Fibroblast of lung (primary cell): ENCODE measurements at regions not wholly inside any gene's neighbourhood (a gene's known extent, or its start where the extent isn't known, plus 50 kb on each side); places are given as distances from the start of the nearest gene placed in this dataset.

Experiments
- DNase-seq, 2 donors: peaks; one replicate each; pipeline versions ENCODE4 v3.0.0 to v3.0.0-alpha.2; 2010; ENCODE audit warnings: low read depth in 2 of 2
- H2AFZ ChIP-seq: 2 replicates; pipeline ENCODE4 v1.5.1; 2012; ENCODE audit warnings: low read length, control low read depth, inconsistent platforms
- H3K27ac ChIP-seq: 2 replicates; pipeline ENCODE4 v1.5.1; 2011; ENCODE audit warnings: low read length, control low read depth; ENCODE audit not compliant: insufficient read depth
- H3K27me3 ChIP-seq: 2 replicates; pipeline ENCODE4 v1.5.1; 2011; ENCODE audit warnings: mild to moderate bottlenecking, low read length; ENCODE audit not compliant: control insufficient read depth, insufficient read depth
- H3K36me3 ChIP-seq: 2 replicates; pipeline ENCODE4 v1.5.1; 2011; ENCODE audit warnings: low read length; ENCODE audit not compliant: control insufficient read depth, insufficient read depth
- H3K4me1 ChIP-seq: 2 replicates; pipeline ENCODE4 v1.5.1; 2011; ENCODE audit warnings: low read length; ENCODE audit not compliant: control insufficient read depth, insufficient read depth; ENCODE audit errors: extremely low read depth
- H3K4me2 ChIP-seq: 2 replicates; pipeline ENCODE4 v1.5.1; 2011; ENCODE audit warnings: low read length, control low read depth; ENCODE audit not compliant: insufficient read depth; ENCODE audit errors: extremely low read depth
- H3K4me3 ChIP-seq, 4 experiments: fragments of 200-600 bp in 1 of 4; sonication (generic) in 1 of 4; replicated peaks in 1 of 4; 2 replicates each; pipeline ENCODE4 v1.5.1; 2011 to 2016; ENCODE audit warnings: low read length in 4 of 4, low read depth in 3 of 4, mild to moderate bottlenecking in 3 of 4, control low read depth in 2 of 4, inconsistent platforms in 1 of 4, mixed read lengths in 1 of 4; ENCODE audit not compliant: insufficient read depth in 1 of 4; ENCODE audit errors: control extremely low read depth in 1 of 4
- H3K79me2 ChIP-seq: 2 replicates; pipeline ENCODE4 v1.5.1; 2012; ENCODE audit warnings: mild to moderate bottlenecking, low read length, inconsistent platforms; ENCODE audit not compliant: control insufficient read depth, insufficient read depth
- H3K9ac ChIP-seq: 2 replicates; pipeline ENCODE4 v1.5.1; 2011; ENCODE audit warnings: mild to moderate bottlenecking, low read length, control low read depth; ENCODE audit not compliant: insufficient read depth
- H3K9me3 ChIP-seq: 2 replicates; pipeline ENCODE4 v1.5.1; 2012; ENCODE audit warnings: low read depth, low read length; ENCODE audit not compliant: control insufficient read depth, insufficient read depth
- H4K20me1 ChIP-seq: 2 replicates; pipeline ENCODE4 v1.5.1; 2011; ENCODE audit warnings: low read length; ENCODE audit not compliant: control insufficient read depth, insufficient read depth; ENCODE audit errors: extremely low read depth
- EZH2 ChIP-seq: IDR thresholded peaks from 2 replicates; pipeline ENCODE4 v1.5.1; 2012; ENCODE audit warnings: low read length, control low read depth, mild to moderate bottlenecking; ENCODE audit errors: missing control alignments
- TF ChIP-seq, protein P1 (sequence below), 2 donors: IDR thresholded peaks in 1 of 2; conservative IDR thresholded peaks in 1 of 2; 1 replicate in 1 of 2; 2 replicates in 1 of 2; pipeline ENCODE4 v1.5.1; 2011 to 2012; ENCODE audit warnings: low read length in 2 of 2, control low read depth in 1 of 2, inconsistent platforms in 1 of 2, low read depth in 1 of 2, mild to moderate bottlenecking in 1 of 2

DNA sequence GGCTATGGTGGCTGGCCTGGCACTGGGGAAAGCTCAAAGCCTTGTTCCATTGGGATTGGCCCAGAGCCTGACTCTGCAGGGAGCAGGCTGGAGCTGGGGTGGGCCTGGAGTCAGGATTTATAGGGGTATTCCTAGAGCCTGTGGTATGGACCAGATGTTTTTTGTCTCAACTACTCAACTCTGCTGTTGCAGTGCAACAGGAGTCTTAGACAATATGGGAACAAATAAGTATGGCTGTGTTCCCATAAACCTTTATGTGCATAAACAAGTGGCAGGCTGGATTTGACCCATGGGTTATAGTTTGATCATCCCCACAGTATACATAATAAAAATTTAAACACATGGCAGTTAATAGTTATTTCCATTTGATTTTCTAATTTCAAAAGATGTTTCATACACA, 557.9 kb upstream of the ARX start:
- Histone ChIP-seq H3K9ac (no peak overlapping the region), H3K27me3 (no peaks in the 10 kb centered on the region), H2AFZ (no peak overlapping the region), H3K9me3 (no peaks in the 10 kb centered on the region), H3K27ac (no peak overlapping the region), H3K36me3 (no peaks in the 10 kb centered on the region), H3K4me2 (no peak overlapping the region), H3K4me3 (no peak overlapping the region), H3K4me1 (no peaks in the 10 kb centered on the region), H3K79me2 (no peaks in the 10 kb centered on the region), H4K20me1 (no peaks in the 10 kb centered on the region)
- TF ChIP-seq, protein P1, sequence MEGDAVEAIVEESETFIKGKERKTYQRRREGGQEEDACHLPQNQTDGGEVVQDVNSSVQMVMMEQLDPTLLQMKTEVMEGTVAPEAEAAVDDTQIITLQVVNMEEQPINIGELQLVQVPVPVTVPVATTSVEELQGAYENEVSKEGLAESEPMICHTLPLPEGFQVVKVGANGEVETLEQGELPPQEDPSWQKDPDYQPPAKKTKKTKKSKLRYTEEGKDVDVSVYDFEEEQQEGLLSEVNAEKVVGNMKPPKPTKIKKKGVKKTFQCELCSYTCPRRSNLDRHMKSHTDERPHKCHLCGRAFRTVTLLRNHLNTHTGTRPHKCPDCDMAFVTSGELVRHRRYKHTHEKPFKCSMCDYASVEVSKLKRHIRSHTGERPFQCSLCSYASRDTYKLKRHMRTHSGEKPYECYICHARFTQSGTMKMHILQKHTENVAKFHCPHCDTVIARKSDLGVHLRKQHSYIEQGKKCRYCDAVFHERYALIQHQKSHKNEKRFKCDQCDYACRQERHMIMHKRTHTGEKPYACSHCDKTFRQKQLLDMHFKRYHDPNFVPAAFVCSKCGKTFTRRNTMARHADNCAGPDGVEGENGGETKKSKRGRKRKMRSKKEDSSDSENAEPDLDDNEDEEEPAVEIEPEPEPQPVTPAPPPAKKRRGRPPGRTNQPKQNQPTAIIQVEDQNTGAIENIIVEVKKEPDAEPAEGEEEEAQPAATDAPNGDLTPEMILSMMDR (conservative IDR thresholded peaks at IDR 0.05 in 1 of 2, IDR thresholded peaks at IDR 0.05 in 1 of 2; ENCODE audit: low read depth in 1 of 2, low read length in 2 of 2), result no peak
- no peak for TF ChIP-seq EZH2
- peak in 1 of 2 donors; percentile 2 for DNase-seq

DNA sequence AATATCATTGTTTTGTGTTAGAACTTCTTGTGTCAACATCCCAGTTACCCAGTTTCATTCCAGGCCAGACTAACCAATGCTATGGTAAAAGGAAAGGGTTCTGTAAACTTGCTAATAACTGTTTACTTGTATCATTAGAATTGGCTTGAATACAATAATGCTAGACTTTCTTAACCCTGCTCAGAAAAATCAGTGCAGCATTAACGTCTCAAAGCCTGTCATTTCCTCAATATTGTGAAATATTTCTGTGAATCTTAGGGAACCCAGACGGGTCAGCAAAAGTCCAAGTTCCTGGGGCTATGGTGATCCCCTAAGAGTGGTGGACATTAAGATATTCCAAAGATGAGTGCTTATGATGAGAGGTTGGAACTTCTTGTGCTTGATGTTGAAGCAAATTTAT, 541.2 kb upstream of the MAGEB18 start:
- Histone ChIP-seq H4K20me1 (no peaks in the 10 kb centered on the region), H3K27me3 (no peaks in the 10 kb centered on the region), H3K79me2 (no peaks in the 10 kb centered on the region), H3K4me2 (no peak overlapping the region), H3K27ac (no peak overlapping the region), H3K4me1 (no peaks in the 10 kb centered on the region), H3K36me3 (no peaks in the 10 kb centered on the region), H2AFZ (no peak overlapping the region), H3K9me3 (no peaks in the 10 kb centered on the region), H3K4me3 (no peak overlapping the region), H3K9ac (no peak overlapping the region)
- TF ChIP-seq, protein P1 (conservative IDR thresholded peaks at IDR 0.05 in 1 of 2, IDR thresholded peaks at IDR 0.05 in 1 of 2; ENCODE audit: low read depth in 1 of 2, low read length in 2 of 2), result no peak
- no peak for TF ChIP-seq EZH2
- DNase-seq, result peak in 1 of 2 donors; percentile 21

DNA sequence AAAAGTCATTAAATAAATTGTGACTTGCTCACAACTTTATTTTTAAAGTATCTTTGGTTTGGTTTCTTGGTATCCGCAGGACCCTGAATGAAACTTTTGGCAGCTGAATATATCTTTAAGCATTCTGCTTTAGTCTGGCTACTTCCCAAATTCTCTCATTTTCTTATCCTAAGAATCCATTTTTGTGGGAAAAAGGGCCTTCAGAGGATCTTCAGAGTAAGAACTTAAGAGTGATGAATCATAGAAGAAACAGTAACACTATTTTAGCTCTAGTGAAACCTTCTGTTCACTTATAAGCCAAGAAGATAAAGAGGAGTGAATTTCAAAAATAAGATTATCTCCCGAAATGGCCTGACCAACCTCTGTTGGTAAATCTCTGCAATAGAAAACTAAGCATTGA, 540.6 kb upstream of the MAGEB18 start:
- Histone ChIP-seq H3K27me3 (no peaks in the 10 kb centered on the region), H3K79me2 (no peaks in the 10 kb centered on the region), H3K4me1 (no peaks in the 10 kb centered on the region), H3K27ac (no peak overlapping the region), H3K36me3 (no peaks in the 10 kb centered on the region), H3K9ac (no peak overlapping the region), H3K9me3 (no peaks in the 10 kb centered on the region), H4K20me1 (no peaks in the 10 kb centered on the region), H3K4me3 (no peak overlapping the region), H2AFZ (no peak overlapping the region), H3K4me2 (no peak overlapping the region)
- DNase-seq, result peak; percentile 22 to 35
- no peak for TF ChIP-seq EZH2
- TF ChIP-seq, protein P1 (conservative IDR thresholded peaks at IDR 0.05 in 1 of 2, IDR thresholded peaks at IDR 0.05 in 1 of 2; ENCODE audit: low read depth in 1 of 2, low read length in 2 of 2), result no peak
